ENCODE measurements at regions not wholly inside any gene's neighbourhood (a gene's known extent, or its start where the extent isn't known, plus 50 kb on each side); places are given as distances from the start of the nearest gene placed in this dataset.

DNA sequence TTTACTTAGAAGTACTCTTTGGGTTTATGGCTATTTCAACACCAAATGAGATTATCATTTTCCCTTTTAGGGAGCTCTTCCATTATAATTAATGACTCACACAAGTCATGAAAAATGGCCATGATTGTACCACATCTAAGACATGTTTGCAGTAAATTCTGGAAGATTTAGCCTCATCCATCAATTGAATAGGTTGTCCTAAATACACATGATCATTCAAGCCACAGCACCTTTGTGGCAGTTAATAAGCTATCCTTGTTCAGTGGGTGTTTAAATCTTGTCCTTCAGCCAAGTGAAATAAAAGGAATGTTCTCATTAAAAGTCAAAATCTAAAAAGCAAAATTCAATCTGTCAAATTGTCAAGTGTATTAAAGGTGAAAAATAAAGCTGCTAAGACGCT is 237.5 kb downstream of the ZPLD1 start:
- TF ChIP-seq POLR2A (IDR thresholded peaks at IDR 0.05), result no peak
- no peak for TF ChIP-seq CTCF (IDR thresholded peaks at IDR 0.05)
